GM13977 (cell line): ENCODE measurements at regions not wholly inside any gene's neighbourhood (a gene's known extent, or its start where the extent isn't known, plus 50 kb on each side); places are given as distances from the start of the nearest gene placed in this dataset.

ENCODE experiments used
- DNase-seq: peaks from one replicate; pipeline ENCODE4 v3.0.0; 2012; ENCODE audit warnings: low spot score
- in situ Hi-C: fragments of 300-500 bp; cut with MboI; formaldehyde crosslinking; loops from one replicate; pipeline ENCODE4 v1.12.0; 2022; ENCODE audit warnings: low sequenced_read_pairs, low pct_unique_long_range_greater_than_20kb, mixed read lengths, inconsistent platforms; ENCODE audit not compliant: unreplicated experiment
- TF ChIP-seq, protein P1 (sequence below): IDR thresholded peaks from 2 replicates; pipeline ENCODE4 v1.5.1; 2012; ENCODE audit warnings: mild to moderate bottlenecking, control low read depth; ENCODE audit not compliant: insufficient read depth; ENCODE audit errors: extremely low read depth, missing control alignments

DNA sequence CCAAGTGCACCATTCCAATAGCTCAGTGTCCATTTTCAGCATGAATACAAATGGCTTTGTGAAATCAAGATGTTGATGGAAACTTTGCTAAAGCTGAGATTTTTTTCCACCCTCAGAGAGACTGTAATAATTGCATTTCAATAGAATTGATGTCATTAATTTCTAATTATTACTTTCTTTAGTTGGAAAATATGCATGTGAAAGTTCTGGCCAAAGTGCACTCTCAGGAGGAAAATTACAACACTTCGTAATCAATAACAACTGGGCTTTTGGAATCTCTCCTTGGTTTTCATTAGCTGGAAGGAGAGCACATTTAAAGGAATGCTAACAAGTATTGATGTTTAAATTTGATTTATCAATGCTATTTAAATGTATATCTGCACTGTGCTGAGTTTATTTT is 529.5 kb upstream of the CDH8 start:
- in situ Hi-C loops = no loop called here
- TF ChIP-seq, protein P1, sequence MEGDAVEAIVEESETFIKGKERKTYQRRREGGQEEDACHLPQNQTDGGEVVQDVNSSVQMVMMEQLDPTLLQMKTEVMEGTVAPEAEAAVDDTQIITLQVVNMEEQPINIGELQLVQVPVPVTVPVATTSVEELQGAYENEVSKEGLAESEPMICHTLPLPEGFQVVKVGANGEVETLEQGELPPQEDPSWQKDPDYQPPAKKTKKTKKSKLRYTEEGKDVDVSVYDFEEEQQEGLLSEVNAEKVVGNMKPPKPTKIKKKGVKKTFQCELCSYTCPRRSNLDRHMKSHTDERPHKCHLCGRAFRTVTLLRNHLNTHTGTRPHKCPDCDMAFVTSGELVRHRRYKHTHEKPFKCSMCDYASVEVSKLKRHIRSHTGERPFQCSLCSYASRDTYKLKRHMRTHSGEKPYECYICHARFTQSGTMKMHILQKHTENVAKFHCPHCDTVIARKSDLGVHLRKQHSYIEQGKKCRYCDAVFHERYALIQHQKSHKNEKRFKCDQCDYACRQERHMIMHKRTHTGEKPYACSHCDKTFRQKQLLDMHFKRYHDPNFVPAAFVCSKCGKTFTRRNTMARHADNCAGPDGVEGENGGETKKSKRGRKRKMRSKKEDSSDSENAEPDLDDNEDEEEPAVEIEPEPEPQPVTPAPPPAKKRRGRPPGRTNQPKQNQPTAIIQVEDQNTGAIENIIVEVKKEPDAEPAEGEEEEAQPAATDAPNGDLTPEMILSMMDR = no peak
- DNase-seq = no peak

DNA sequence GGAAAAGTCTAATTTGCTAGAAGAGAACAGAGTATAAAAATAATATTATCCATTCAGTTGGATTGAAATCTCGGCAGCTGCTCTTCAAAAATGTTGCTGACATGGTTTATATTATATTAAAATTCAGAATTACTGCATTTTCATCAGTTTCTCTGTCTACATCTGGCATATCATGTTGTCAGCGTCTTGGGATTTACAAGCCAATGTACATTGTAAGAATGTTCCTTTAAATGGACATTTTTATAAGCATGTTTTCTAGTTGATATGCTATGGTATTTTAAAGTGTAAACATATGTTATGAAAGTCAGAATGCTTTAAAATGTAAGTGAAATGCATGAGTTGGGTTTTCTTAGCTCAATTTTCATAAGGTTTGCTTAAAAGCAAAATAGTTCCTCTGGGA is 528.1 kb upstream of the CDH8 start:
- DNase-seq = no peak
- in situ Hi-C loops = no loop called here
- TF ChIP-seq, protein P1 = no peak

DNA sequence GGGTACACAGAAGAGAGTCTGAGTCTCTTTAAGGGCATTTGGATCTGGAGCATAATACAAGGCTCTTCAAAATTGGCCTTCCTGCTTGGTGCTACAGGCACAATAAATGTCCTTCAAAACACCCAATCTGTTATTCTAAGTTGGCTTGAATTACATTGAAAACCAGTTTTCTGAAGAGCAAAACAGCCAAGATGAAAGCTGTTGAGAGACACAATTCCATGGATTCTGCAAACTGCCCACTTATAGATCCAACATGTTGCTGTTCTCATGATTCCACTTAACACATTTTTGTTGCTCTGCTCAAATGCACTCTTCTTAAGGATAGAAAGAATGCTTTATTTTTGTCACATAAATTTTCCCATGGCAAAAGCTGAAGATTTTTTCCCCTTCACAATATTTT is 525.9 kb upstream of the CDH8 start:
- no peak for DNase-seq
- in situ Hi-C loops = no loop called here
- TF ChIP-seq, protein P1 = no peak

DNA sequence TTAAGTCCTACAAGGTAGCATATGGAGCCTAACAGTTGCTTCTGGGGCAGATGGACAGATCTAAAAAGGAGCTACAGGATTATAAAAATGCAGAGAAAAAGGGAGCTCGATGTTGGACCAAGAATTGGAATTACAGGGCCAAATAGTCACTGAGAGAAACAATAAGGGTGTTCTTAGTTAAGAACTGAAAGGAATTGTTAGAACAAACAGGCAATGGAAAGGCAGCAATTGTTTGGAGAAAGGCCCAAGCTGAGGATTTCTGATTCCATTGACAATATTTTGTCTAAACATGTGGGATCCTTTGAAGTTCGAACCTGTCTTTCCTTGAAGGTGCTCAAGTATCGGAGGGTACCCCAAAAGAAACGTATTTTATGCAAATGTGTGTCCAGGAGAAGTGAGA is 513.6 kb upstream of the CDH8 start:
- in situ Hi-C loops = no loop called here

DNA sequence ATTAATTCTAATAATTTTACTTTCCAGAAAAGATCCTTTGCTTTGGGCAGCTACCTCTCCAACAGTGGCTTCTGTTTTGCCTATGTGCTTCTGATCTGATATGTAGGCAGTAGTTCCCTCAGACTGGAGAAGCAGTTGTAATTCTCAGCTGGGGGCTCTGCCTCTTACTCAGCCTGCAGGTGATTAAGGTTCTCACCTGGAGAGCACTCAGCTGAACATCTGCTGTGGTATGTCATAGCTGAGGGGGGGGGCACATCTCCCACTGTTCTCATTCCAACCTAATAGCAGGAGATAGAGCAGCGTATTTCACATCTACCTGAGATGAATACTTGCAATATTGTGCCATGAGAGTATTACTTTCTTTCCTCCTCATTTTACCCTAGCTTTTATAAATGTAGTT is 511.9 kb upstream of the CDH8 start:
- in situ Hi-C loops = no loop called here
- TF ChIP-seq, protein P1 = no peak
- DNase-seq = no peak

More for the DNA sequence above, 513.6 kb upstream of the CDH8 start:
- TF ChIP-seq, protein P1 = no peak
- no peak for DNase-seq

DNA sequence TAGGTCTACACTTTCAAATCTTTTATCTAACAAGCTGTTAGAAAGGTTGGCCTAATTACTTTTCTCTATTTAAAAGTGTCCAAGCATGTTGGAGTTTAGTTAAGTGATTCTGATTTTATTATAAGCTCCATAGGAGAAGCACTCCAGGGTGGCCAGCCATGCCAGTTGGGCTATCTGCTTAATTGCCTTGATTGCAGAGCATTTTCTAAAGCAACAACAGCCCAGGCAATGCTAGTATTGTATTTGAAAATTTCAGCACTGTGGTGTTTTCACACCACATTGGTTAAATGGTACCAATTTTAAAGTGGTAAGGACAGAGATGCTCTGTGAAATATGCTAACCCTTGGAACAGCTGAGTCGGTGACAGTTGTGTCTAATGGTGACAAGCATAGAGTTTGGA is 510.5 kb upstream of the CDH8 start:
- no peak for DNase-seq
- TF ChIP-seq, protein P1 = no peak
- in situ Hi-C loops = no loop called here

DNA sequence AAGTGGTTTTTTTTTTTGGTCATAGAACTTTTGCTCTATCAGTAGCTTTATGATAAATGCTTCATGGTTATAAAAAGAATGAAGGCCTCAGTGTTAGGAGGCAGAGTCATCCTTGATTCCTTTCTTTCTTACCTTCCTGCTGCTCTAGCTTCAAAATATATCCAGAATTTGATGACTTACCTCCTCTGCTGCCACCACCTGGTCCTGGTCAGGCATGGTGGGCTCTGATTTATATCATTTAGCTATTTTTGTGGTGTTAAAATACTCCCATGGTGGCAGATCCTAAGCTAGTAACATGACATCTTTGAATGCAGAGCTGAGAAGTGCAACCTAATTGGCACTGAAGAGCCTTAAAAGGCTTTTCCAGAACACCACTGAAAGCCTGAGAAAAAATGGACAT is 508.8 kb upstream of the CDH8 start:
- TF ChIP-seq, protein P1 = no peak
- in situ Hi-C loops = no loop called here
- DNase-seq = no peak
